GM12878 (cell line): ENCODE measurements at regions not wholly inside any gene's neighbourhood (a gene's known extent, or its start where the extent isn't known, plus 50 kb on each side); places are given as distances from the start of the nearest gene placed in this dataset.

ENCODE experiments used
- CEBPB ChIP-seq, 2 experiments: fragments of 150-350 bp in 1 of 2; IDR thresholded peaks; 2 replicates each; pipeline ENCODE4 v1.6.1; 2012 to 2014; ENCODE audit warnings: low read depth in 2 of 2, low read length in 2 of 2, borderline replicate concordance in 1 of 2, inconsistent platforms in 1 of 2
- DPF2 ChIP-seq: fragments of 450-650 bp; IDR thresholded peaks from 2 replicates; pipeline ENCODE4 v1.6.1; 2017; ENCODE audit warnings: mild to moderate bottlenecking
- EP300 ChIP-seq, 2 experiments: fragments of 150-350 bp in 1 of 2; IDR thresholded peaks; 2 replicates each; pipeline ENCODE4 v1.6.1; 2011 to 2012; ENCODE audit warnings: low read depth in 2 of 2, low read length in 2 of 2, borderline replicate concordance in 1 of 2, improper control_type of control experiment in 1 of 2, inconsistent platforms in 1 of 2; ENCODE audit not compliant: control insufficient read depth in 1 of 2
- EZH2 ChIP-seq: IDR thresholded peaks from 2 replicates; pipeline ENCODE4 v1.6.1; 2012; ENCODE audit warnings: low read depth, mild to moderate bottlenecking, control low read depth, inconsistent platforms, low read length, borderline replicate concordance; ENCODE audit not compliant: control insufficient read depth
- KDM1A ChIP-seq: fragments of 200-600 bp; sonication (generic); IDR thresholded peaks from 2 replicates; pipeline ENCODE4 v1.6.1; 2016; ENCODE audit warnings: borderline replicate concordance
- NFXL1 ChIP-seq: fragments of 450-650 bp; IDR thresholded peaks from 2 replicates; pipeline ENCODE4 v1.6.1; 2017; ENCODE audit warnings: antibody characterized with exemption, mild to moderate bottlenecking, borderline replicate concordance
- NR2F1 ChIP-seq: fragments of 450-650 bp; conservative IDR thresholded peaks from 2 replicates; pipeline ENCODE4 v1.6.1; 2017; ENCODE audit warnings: mild to moderate bottlenecking
- PRDM15 ChIP-seq: fragments of 450-650 bp; formaldehyde crosslinking; IDR thresholded peaks from 2 replicates; pipeline ENCODE4 v1.4.0; 2020; ENCODE audit warnings: mild to moderate bottlenecking, moderate library complexity
- RBBP5 ChIP-seq: fragments of 200-600 bp; sonication (generic); conservative IDR thresholded peaks from 2 replicates; pipeline ENCODE4 v1.6.1; 2016
- SPI1 ChIP-seq: IDR thresholded peaks from 2 replicates; pipeline ENCODE4 v1.6.1; 2011; ENCODE audit warnings: low read depth, mild to moderate bottlenecking, low read length, moderate library complexity, borderline replicate concordance; ENCODE audit not compliant: insufficient read depth
- TARDBP ChIP-seq: IDR thresholded peaks from 2 replicates; pipeline ENCODE4 v1.6.1; 2016; ENCODE audit warnings: borderline replicate concordance
- ZBTB33 ChIP-seq: fragments of 450-650 bp; IDR thresholded peaks from 2 replicates; pipeline ENCODE4 v1.6.1; 2017; ENCODE audit warnings: mild to moderate bottlenecking
- ZZZ3 ChIP-seq: IDR thresholded peaks from 2 replicates; pipeline ENCODE4 v1.6.1; 2011; ENCODE audit warnings: low read depth; ENCODE audit not compliant: control insufficient read depth, insufficient read length
- TF ChIP-seq, protein P1 (sequence below): fragments of 450-650 bp; IDR thresholded peaks from 2 replicates; pipeline ENCODE4 v1.6.1; 2017; ENCODE audit warnings: mild to moderate bottlenecking, moderate library complexity
- TF ChIP-seq, protein P2 (sequence below): IDR thresholded peaks from 2 replicates; pipeline ENCODE4 v1.6.1; 2012; ENCODE audit warnings: low read length, inconsistent platforms
- TF ChIP-seq, protein P3 (sequence below): IDR thresholded peaks from 2 replicates; pipeline ENCODE4 v1.6.1; 2011; ENCODE audit warnings: borderline replicate concordance, low read depth, mild to moderate bottlenecking, moderate library complexity, mixed read lengths, low read length; ENCODE audit not compliant: insufficient read depth; ENCODE audit errors: extremely low read length

- no peak for TF ChIP-seq PRDM15
- no peak for TF ChIP-seq ZBTB33
- no peak for TF ChIP-seq DPF2
- TF ChIP-seq KDM1A, result no peak
- no peak for TF ChIP-seq CEBPB (IDR thresholded peaks at IDR 0.05; ENCODE audit: borderline replicate concordance in 1 of 2, low read depth in 2 of 2, low read length in 2 of 2)
- TF ChIP-seq NFXL1, result no peak
- TF ChIP-seq, protein P1, sequence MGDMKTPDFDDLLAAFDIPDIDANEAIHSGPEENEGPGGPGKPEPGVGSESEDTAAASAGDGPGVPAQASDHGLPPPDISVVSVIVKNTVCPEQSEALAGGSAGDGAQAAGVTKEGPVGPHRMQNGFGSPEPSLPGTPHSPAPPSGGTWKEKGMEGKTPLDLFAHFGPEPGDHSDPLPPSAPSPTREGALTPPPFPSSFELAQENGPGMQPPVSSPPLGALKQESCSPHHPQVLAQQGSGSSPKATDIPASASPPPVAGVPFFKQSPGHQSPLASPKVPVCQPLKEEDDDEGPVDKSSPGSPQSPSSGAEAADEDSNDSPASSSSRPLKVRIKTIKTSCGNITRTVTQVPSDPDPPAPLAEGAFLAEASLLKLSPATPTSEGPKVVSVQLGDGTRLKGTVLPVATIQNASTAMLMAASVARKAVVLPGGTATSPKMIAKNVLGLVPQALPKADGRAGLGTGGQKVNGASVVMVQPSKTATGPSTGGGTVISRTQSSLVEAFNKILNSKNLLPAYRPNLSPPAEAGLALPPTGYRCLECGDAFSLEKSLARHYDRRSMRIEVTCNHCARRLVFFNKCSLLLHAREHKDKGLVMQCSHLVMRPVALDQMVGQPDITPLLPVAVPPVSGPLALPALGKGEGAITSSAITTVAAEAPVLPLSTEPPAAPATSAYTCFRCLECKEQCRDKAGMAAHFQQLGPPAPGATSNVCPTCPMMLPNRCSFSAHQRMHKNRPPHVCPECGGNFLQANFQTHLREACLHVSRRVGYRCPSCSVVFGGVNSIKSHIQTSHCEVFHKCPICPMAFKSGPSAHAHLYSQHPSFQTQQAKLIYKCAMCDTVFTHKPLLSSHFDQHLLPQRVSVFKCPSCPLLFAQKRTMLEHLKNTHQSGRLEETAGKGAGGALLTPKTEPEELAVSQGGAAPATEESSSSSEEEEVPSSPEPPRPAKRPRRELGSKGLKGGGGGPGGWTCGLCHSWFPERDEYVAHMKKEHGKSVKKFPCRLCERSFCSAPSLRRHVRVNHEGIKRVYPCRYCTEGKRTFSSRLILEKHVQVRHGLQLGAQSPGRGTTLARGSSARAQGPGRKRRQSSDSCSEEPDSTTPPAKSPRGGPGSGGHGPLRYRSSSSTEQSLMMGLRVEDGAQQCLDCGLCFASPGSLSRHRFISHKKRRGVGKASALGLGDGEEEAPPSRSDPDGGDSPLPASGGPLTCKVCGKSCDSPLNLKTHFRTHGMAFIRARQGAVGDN, result peak; percentile 99
- TF ChIP-seq SPI1, result no peak
- 0 out of 2 replicates have a peak, but pooled peaks have one; percentile 36 for TF ChIP-seq TARDBP
- no peak for TF ChIP-seq EZH2
- peak in 1 of 2 experiments; percentile 56; a peak in 1 of 4 replicates for TF ChIP-seq EP300 (IDR thresholded peaks at IDR 0.05; ENCODE audit: borderline replicate concordance in 1 of 2, control insufficient read depth in 1 of 2, low read depth in 2 of 2, low read length in 2 of 2)
- TF ChIP-seq, protein P2, sequence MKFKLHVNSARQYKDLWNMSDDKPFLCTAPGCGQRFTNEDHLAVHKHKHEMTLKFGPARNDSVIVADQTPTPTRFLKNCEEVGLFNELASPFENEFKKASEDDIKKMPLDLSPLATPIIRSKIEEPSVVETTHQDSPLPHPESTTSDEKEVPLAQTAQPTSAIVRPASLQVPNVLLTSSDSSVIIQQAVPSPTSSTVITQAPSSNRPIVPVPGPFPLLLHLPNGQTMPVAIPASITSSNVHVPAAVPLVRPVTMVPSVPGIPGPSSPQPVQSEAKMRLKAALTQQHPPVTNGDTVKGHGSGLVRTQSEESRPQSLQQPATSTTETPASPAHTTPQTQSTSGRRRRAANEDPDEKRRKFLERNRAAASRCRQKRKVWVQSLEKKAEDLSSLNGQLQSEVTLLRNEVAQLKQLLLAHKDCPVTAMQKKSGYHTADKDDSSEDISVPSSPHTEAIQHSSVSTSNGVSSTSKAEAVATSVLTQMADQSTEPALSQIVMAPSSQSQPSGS, result no peak
- TF ChIP-seq NR2F1, result no peak
- TF ChIP-seq, protein P3, sequence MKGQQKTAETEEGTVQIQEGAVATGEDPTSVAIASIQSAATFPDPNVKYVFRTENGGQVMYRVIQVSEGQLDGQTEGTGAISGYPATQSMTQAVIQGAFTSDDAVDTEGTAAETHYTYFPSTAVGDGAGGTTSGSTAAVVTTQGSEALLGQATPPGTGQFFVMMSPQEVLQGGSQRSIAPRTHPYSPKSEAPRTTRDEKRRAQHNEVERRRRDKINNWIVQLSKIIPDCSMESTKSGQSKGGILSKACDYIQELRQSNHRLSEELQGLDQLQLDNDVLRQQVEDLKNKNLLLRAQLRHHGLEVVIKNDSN, result peak; percentile 41
- TF ChIP-seq RBBP5, result no peak
- TF ChIP-seq ZZZ3, result no peak
These were observed 113.7 kb downstream of the B3GNT2 start (continued) for GRCh38 chr2:62309465-62310091.
